ENCODE measurements at regions not wholly inside any gene's neighbourhood (a gene's known extent, or its start where the extent isn't known, plus 50 kb on each side); places are given as distances from the start of the nearest gene placed in this dataset.

DNA sequence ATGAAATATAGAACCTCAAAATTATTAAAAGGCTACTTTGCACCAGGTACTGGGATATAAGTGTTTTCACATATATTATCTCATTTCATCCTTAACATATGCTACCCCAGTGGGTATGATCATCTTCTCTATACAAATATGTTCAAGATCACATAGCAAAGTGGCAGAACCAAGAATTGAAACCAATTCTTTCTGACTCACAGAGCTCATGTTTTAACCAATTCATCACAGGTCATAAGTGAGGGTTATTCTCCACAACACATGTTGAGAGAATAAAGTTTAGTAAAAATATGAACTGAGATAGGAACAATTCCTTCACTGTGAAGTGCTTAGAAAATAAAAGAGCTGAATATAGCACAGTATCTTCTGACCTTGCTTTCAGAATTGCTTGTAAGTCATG lies 442.9 kb upstream of the RASGEF1B start:
- no peaks in the 10 kb centered on the region for H3K9me3 ChIP-seq
- no peak overlapping the region for H3K27ac ChIP-seq
- H3K4me1 ChIP-seq = peaks cover 0 to 4% (median 0%) of the 10 kb centered on the region in 6 donors
- no peak for DNase-seq
- TF ChIP-seq POLR2AphosphoS5 (IDR thresholded peaks at IDR 0.05) (no peak), POLR2A (IDR thresholded peaks at IDR 0.05) (no peak), CTCF (IDR thresholded peaks at IDR 0.05 in 8 of 11, conservative IDR thresholded peaks at IDR 0.05 in 3 of 11) (no peak)
- H3K4me3 ChIP-seq = no peak overlapping the region
- intact Hi-C loops (cut with DNase I; ENCODE audit: low total_unique reads) = no loop called here
- peaks cover 0 to 8% (median 0%) of the 10 kb centered on the region in 7 donors for H3K27me3 ChIP-seq (replicated peaks in 1 of 7)
- no peaks in the 10 kb centered on the region for H3K36me3 ChIP-seq

- 23 to 34% (median 28%) methylated on average over 12 of the region's 12 CpGs for WGBS, 5 donors
- DNase-seq = no peak
- H3K4me1 ChIP-seq = peaks cover 0 to 4% (median 0%) of the 10 kb centered on the region in 6 donors
Observed at GRCh38 chr4:81913427-81913879, 441.7 kb upstream of the RASGEF1B start.

DNA sequence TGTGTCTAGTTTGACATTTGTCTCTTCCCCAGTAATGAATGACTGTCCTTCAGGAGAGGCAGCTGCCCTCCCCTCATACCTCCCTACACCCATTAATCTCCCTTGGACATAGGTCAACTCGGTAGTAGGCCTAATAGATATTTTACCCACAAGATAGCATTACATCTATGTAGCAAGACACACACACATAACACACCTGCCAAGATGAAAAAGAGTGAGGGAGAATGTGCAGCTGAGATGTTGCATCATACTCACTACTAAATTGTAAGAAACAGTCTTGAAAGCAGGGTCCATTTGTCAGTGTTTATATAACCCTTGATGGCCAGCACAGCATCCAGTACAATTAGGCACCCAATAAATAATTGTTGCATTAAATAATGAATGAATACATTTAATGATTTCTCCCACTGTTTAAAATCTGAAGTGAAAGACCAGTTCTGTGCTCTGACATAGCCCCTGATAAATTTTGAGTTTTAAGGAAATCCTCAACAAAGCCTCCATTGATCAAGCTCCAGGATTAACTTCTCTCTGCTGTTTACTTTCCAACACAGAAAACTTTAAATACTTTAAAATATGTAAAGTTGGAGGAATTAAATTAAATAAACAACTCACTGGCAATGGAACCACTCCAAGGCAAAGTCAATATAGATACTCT lies 440.8 kb upstream of the RASGEF1B start:
- DNase-seq = no peak
- no peaks in the 10 kb centered on the region for H3K36me3 ChIP-seq
- intact Hi-C loops (cut with DNase I; ENCODE audit: low total_unique reads) = no loop called here
- H3K9me3 ChIP-seq = no peaks in the 10 kb centered on the region
- 67 to 85% (median 75%) methylated on average over 1 of the region's 1 CpG for WGBS, 5 donors
- TF ChIP-seq POLR2A (IDR thresholded peaks at IDR 0.05) (no peak), POLR2AphosphoS5 (IDR thresholded peaks at IDR 0.05) (no peak), CTCF (IDR thresholded peaks at IDR 0.05 in 8 of 11, conservative IDR thresholded peaks at IDR 0.05 in 3 of 11) (no peak)
- H3K4me1 ChIP-seq = peaks cover 0 to 4% (median 0%) of the 10 kb centered on the region in 6 donors
- peaks cover 0 to 8% (median 0%) of the 10 kb centered on the region in 7 donors for H3K27me3 ChIP-seq (replicated peaks in 1 of 7)
- H3K27ac ChIP-seq = no peak overlapping the region
- no peak overlapping the region for H3K4me3 ChIP-seq

More at GRCh38 chr4:81913427-81913879, 441.7 kb upstream of the RASGEF1B start:
- H3K27ac ChIP-seq = no peak overlapping the region
- H3K4me3 ChIP-seq = no peak overlapping the region
- intact Hi-C loops (cut with DNase I; ENCODE audit: low total_unique reads) = no loop called here
- TF ChIP-seq CTCF (IDR thresholded peaks at IDR 0.05 in 8 of 11, conservative IDR thresholded peaks at IDR 0.05 in 3 of 11) (peak; percentile 13 to 70 (median 50)), POLR2A (IDR thresholded peaks at IDR 0.05) (no peak)
- H3K9me3 ChIP-seq = no peaks in the 10 kb centered on the region
- peaks cover 0 to 8% (median 0%) of the 10 kb centered on the region in 7 donors for H3K27me3 ChIP-seq (replicated peaks in 1 of 7)
- no peaks in the 10 kb centered on the region for H3K36me3 ChIP-seq

DNA sequence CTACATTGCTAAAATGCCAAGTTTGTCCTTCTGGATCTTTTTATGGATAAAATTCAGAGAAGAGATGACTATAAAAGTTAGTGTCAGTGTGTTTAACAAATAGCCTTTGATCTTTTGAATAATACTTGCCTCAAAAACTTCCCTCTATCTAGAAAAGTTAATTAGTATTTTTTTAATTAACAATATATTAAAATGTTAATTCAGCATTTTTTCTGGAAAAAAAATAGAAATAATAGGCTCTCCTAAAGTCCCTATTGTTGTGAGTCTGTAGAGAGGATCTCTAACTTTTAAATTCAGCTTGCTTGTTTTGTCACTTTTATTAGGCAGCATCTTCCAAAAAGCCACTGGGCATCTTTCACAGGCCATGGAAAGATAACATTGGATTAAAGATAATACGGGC lies 435.2 kb upstream of the RASGEF1B start:
- no peaks in the 10 kb centered on the region for H3K4me1 ChIP-seq
- 85 to 99% (median 91%) methylated on average over 1 of the region's 1 CpG for WGBS, 5 donors

More for the DNA sequence above, 435.2 kb upstream of the RASGEF1B start:
- Histone ChIP-seq H3K36me3 (no peaks in the 10 kb centered on the region), H3K9me3 (no peaks in the 10 kb centered on the region), H3K27me3 (replicated peaks in 1 of 7) (no peaks in the 10 kb centered on the region), H3K27ac (no peak overlapping the region), H3K4me3 (no peak overlapping the region)
- DNase-seq = no peak
- intact Hi-C loops (cut with DNase I; ENCODE audit: low total_unique reads) = no loop called here
- TF ChIP-seq POLR2A (IDR thresholded peaks at IDR 0.05) (no peak), POLR2AphosphoS5 (IDR thresholded peaks at IDR 0.05) (no peak), CTCF (IDR thresholded peaks at IDR 0.05 in 8 of 11, conservative IDR thresholded peaks at IDR 0.05 in 3 of 11) (no peak)

Data from spleen (tissue), 11 donors.